ENCODE measurements at regions not wholly inside any gene's neighbourhood (a gene's known extent, or its start where the extent isn't known, plus 50 kb on each side); places are given as distances from the start of the nearest gene placed in this dataset.
"Not testable (repeated sequence)": the region's sequence is repeated elsewhere in the genome, so short reads cannot be mapped to it uniquely, and the experiment has no call there.

GRCh38 chr4:112946127-112946526 lies 103.3 kb upstream of the ANK2 start:
- DNase-seq (ENCODE audit: low spot score) = no peak

- DNase-seq (ENCODE audit: low spot score) = no peak
These were observed 101.8 kb upstream of the ANK2 start for GRCh38 chr4:112947616-112948015.

GRCh38 chr4:112951362-112952312 lies 97.8 kb upstream of the ANK2 start:
- DNase-seq (ENCODE audit: low spot score) = no peak

GRCh38 chr4:112952313-112952700 lies 97.1 kb upstream of the ANK2 start:
- peak; percentile 76 for DNase-seq (ENCODE audit: low spot score)

GRCh38 chr4:112953262-112953661 lies 96.2 kb upstream of the ANK2 start:
- no peak for DNase-seq (ENCODE audit: low spot score)

GRCh38 chr4:112954286-112954685 lies 95.2 kb upstream of the ANK2 start:
- DNase-seq (ENCODE audit: low spot score) = no peak

- DNase-seq (ENCODE audit: low spot score) = peak; percentile 78
These were observed 93.0 kb upstream of the ANK2 start for GRCh38 chr4:112956484-112956896.

GRCh38 chr4:112957764-112958163 lies 91.7 kb upstream of the ANK2 start:
- DNase-seq (ENCODE audit: low spot score) = not testable (repeated sequence)

GRCh38 chr4:112966701-112967488 lies 82.6 kb upstream of the ANK2 start:
- no peak for DNase-seq (ENCODE audit: low spot score)

- DNase-seq (ENCODE audit: low spot score) = no peak
These were observed 80.8 kb upstream of the ANK2 start for GRCh38 chr4:112968451-112969159.

- no peak for DNase-seq (ENCODE audit: low spot score)
These were observed 78.5 kb upstream of the ANK2 start for GRCh38 chr4:112970903-112971302.

GRCh38 chr4:112973750-112974251 lies 75.7 kb upstream of the ANK2 start:
- peak; percentile 30 for DNase-seq (ENCODE audit: low spot score)

- no peak for DNase-seq (ENCODE audit: low spot score)
These were observed 73.7 kb upstream of the ANK2 start for GRCh38 chr4:112975567-112976355.

GRCh38 chr4:112978691-112979472 lies 70.6 kb upstream of the ANK2 start:
- DNase-seq (ENCODE audit: low spot score) = no peak

- DNase-seq (ENCODE audit: low spot score) = no peak
These were observed 69.5 kb upstream of the ANK2 start for GRCh38 chr4:112979881-112980421.

- DNase-seq (ENCODE audit: low spot score) = no peak
These were observed 66.8 kb upstream of the ANK2 start for GRCh38 chr4:112982680-112983079.

- no peak for DNase-seq (ENCODE audit: low spot score)
These were observed 54.6 kb upstream of the ANK2 start for GRCh38 chr4:112994732-112995464.
